Thyroid gland (tissue), 4 donors: ENCODE measurements at regions not wholly inside any gene's neighbourhood (a gene's known extent, or its start where the extent isn't known, plus 50 kb on each side); places are given as distances from the start of the nearest gene placed in this dataset.

Experiments
- DNase-seq, 2 donors: peaks; one replicate each; pipeline ENCODE4 v3.0.0-alpha.2; 2019
- H3K27ac ChIP-seq, 3 donors: fragments of 200-600 bp; sonication (generic); 1 replicate in 2 of 3; 2 replicates in 1 of 3; pipeline ENCODE4 v1.5.1; 2016 to 2019; ENCODE audit warnings: mild to moderate bottlenecking in 1 of 3, moderate library complexity in 1 of 3
- H3K27me3 ChIP-seq: fragments of 200-600 bp; sonication (generic); one replicate; pipeline ENCODE4 v1.5.1; 2019
- H3K36me3 ChIP-seq, 2 donors: fragments of 200-600 bp; sonication (generic); one replicate each; pipeline ENCODE4 v1.5.1; 2016 to 2019
- H3K4me1 ChIP-seq, 2 donors: fragments of 200-600 bp; sonication (generic); one replicate each; pipeline ENCODE4 v1.5.1; 2017 to 2019
- H3K4me3 ChIP-seq, 3 donors: fragments of 200-600 bp; sonication (generic); replicated peaks in 1 of 3; 1 replicate in 2 of 3; 2 replicates in 1 of 3; pipeline ENCODE4 v1.5.1; 2016; ENCODE audit warnings: mild to moderate bottlenecking in 1 of 3
- H3K9me3 ChIP-seq: fragments of 200-600 bp; sonication (generic); one replicate; pipeline ENCODE4 v1.5.1; 2017
- POLR2A ChIP-seq, 2 donors: fragments of 450-650 bp; IDR thresholded peaks; one replicate each; pipeline ENCODE4 v1.6.1; 2017; ENCODE audit warnings: antibody characterized with exemption in 2 of 2, mild to moderate bottlenecking in 2 of 2, moderate library complexity in 1 of 2
- WGBS, 2 donors: methylation state at CpG; one replicate each; pipeline ENCODE4 v1.1.5; 2017; 5-methylcytosine and 5-hydroxymethylcytosine counted together
- intact Hi-C: fragments of 100-400 bp; cut with DNase I; formaldehyde crosslinking; loops from one replicate; pipeline ENCODE4 v1.15.1; 2023
- TF ChIP-seq, protein P1 (sequence below), 6 experiments: fragments of 200-600 bp in 3 of 6; fragments of 450-650 bp in 3 of 6; sonication (generic) in 3 of 6; IDR thresholded peaks; one replicate each; pipeline ENCODE4 v1.5.1; 2016 to 2019; ENCODE audit warnings: antibody characterized with exemption in 6 of 6, mild to moderate bottlenecking in 2 of 6, inconsistent platforms in 1 of 6, moderate library complexity in 1 of 6

DNA sequence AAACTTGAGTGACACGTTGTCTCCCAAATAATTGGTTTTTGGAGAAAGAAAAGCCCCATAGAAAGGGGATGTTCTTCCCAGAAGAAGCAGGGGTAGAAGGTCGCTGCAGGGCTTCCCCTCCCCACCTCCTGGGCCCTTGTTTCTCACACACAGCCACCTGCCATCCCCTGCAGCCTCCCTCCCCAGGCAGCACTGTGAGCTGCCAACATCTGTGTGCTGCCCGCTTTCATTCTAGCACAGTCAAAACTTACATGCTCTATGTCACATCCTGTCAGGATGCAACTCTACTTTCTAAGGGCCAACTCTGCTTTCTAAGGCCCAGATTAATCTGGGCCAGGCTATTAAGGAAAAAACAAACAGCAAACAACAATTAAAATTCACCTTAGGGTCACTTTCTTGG is 309.4 kb upstream of the ZC3H12C start:
- Histone ChIP-seq H3K4me1 (no peaks in the 10 kb centered on the region), H3K27ac (no peak overlapping the region), H3K4me3 (no peak overlapping the region), H3K27me3 (no peaks in the 10 kb centered on the region), H3K36me3 (no peaks in the 10 kb centered on the region), H3K9me3 (no peaks in the 10 kb centered on the region)
- WGBS, 2 donors: 61 to 65% methylated on average over 3 of the region's 3 CpGs
- intact Hi-C loops: no loop called here
- no peak for TF ChIP-seq POLR2A (IDR thresholded peaks at IDR 0.05)
- TF ChIP-seq, protein P1, sequence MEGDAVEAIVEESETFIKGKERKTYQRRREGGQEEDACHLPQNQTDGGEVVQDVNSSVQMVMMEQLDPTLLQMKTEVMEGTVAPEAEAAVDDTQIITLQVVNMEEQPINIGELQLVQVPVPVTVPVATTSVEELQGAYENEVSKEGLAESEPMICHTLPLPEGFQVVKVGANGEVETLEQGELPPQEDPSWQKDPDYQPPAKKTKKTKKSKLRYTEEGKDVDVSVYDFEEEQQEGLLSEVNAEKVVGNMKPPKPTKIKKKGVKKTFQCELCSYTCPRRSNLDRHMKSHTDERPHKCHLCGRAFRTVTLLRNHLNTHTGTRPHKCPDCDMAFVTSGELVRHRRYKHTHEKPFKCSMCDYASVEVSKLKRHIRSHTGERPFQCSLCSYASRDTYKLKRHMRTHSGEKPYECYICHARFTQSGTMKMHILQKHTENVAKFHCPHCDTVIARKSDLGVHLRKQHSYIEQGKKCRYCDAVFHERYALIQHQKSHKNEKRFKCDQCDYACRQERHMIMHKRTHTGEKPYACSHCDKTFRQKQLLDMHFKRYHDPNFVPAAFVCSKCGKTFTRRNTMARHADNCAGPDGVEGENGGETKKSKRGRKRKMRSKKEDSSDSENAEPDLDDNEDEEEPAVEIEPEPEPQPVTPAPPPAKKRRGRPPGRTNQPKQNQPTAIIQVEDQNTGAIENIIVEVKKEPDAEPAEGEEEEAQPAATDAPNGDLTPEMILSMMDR (IDR thresholded peaks at IDR 0.05): no peak
- no peak for DNase-seq

DNA sequence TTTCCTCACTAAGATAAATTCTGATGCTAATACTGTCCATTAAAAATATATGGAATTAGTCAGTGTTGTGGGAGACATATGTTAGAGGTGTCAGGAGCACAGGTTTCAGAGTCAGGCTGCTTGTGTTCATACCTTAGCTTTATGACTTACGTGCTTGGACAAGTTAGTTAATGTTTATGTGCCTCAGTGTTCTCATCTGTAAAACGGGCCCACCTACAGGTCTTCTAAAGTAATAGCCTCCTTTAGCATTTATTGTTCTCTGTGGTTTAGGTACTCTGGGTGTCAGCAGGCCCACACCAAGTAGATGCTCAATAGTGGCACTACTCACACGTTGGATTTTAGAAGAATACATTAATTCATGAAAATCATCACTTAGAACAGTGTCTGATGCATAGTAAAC is 308.7 kb upstream of the ZC3H12C start:
- no peak overlapping the region for H3K27ac ChIP-seq
- no peak for DNase-seq
- H3K9me3 ChIP-seq: no peaks in the 10 kb centered on the region
- TF ChIP-seq, protein P1 (IDR thresholded peaks at IDR 0.05): no peak
- no peak for TF ChIP-seq POLR2A (IDR thresholded peaks at IDR 0.05)
- no peaks in the 10 kb centered on the region for H3K36me3 ChIP-seq
- no peaks in the 10 kb centered on the region for H3K4me1 ChIP-seq
- H3K4me3 ChIP-seq: no peak overlapping the region
- H3K27me3 ChIP-seq: no peaks in the 10 kb centered on the region
- WGBS, 2 donors: 82 to 89% methylated on average over 3 of the region's 3 CpGs
- intact Hi-C loops: no loop called here

DNA sequence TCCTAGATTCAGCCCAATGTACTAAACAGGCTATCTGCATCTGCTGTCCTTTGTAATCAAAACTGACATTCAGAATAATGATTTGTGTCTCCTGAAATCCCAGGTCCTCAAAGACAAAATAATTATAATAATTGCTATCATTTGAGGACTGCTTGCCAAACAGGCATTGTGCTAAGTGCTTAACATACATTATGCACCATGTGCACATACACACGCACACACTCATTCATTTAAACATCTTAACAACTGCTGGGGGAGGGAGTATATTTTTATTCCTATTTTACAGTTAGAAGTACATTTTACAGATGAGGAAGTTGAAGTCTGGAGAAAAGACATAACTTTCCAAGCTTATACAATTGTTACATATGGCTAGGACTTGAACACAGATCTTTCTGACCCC is 308.0 kb upstream of the ZC3H12C start:
- no peak overlapping the region for H3K4me3 ChIP-seq
- TF ChIP-seq POLR2A (IDR thresholded peaks at IDR 0.05): no peak
- TF ChIP-seq, protein P1 (IDR thresholded peaks at IDR 0.05): no peak
- H3K27ac ChIP-seq: no peak overlapping the region
- DNase-seq: no peak
- no peaks in the 10 kb centered on the region for H3K36me3 ChIP-seq
- H3K9me3 ChIP-seq: no peaks in the 10 kb centered on the region
- 87 to 96% methylated on average over 1 of the region's 1 CpG for WGBS, 2 donors
- H3K4me1 ChIP-seq: no peaks in the 10 kb centered on the region
- H3K27me3 ChIP-seq: no peaks in the 10 kb centered on the region
- intact Hi-C loops: no loop called here

DNA sequence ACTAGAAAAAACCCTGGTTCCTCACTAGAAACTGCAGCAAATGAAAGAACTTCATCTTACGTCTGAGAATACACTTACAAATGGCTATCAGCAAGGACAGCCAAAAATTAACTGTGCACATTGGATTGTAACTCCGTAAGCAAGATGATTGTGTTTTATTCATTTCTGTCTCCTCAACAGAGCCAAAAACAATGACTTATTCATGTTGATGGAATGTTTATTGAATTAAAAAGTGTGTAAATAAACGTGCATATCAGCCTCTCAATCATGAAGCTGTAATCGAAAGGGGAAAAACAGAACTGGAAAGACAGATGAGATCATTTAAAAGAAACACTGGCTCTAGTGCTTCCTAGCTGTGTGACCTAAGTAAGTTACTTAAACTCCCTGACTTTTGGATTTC is 307.5 kb upstream of the ZC3H12C start:
- Histone ChIP-seq H3K4me3 (no peak overlapping the region), H3K27ac (no peak overlapping the region), H3K27me3 (no peaks in the 10 kb centered on the region), H3K36me3 (no peaks in the 10 kb centered on the region), H3K4me1 (no peaks in the 10 kb centered on the region), H3K9me3 (no peaks in the 10 kb centered on the region)
- 59 to 62% methylated on average over 4 of the region's 4 CpGs for WGBS, 2 donors
- TF ChIP-seq POLR2A (IDR thresholded peaks at IDR 0.05): no peak
- TF ChIP-seq, protein P1 (IDR thresholded peaks at IDR 0.05): no peak
- no peak for DNase-seq
- intact Hi-C loops: no loop called here

DNA sequence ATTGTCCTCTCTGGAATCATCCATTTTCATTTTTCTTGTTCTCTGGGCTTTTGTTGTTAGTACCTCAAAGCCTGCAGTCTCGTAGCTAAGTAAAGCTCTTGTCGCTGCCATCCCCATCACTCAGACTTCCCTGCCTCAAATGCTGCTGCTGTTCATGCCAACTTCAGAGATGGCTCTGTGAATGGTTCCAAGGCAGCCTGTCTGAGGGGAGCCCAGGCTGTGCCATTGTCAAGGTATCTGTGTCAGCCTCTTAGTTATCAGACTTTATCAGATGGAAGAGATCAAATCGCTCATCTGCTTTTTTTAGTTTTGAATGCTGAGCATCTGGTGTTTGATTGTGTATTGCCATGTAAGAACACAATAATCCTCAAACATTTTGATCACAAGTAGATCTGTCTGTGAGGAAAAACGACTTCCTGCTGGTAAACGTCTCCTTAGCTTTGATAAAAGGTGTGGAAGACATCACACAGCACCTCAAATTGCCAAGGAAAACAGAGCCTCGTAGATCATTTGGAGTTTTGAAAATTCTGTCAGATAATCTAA is 304.2 kb upstream of the ZC3H12C start:
- H3K9me3 ChIP-seq: no peaks in the 10 kb centered on the region
- no peak for TF ChIP-seq POLR2A (IDR thresholded peaks at IDR 0.05)
- TF ChIP-seq, protein P1 (IDR thresholded peaks at IDR 0.05): no peak
- H3K36me3 ChIP-seq: no peaks in the 10 kb centered on the region
- H3K4me1 ChIP-seq: no peaks in the 10 kb centered on the region
- H3K27ac ChIP-seq: no peak overlapping the region
- intact Hi-C loops: no loop called here
- no peak for DNase-seq
- WGBS, 2 donors: 62 to 65% methylated on average over 6 of the region's 6 CpGs
- H3K4me3 ChIP-seq: no peak overlapping the region
- no peaks in the 10 kb centered on the region for H3K27me3 ChIP-seq
